NCI-H1436 (cell line): ENCODE measurements at regions not wholly inside any gene's neighbourhood (a gene's known extent, or its start where the extent isn't known, plus 50 kb on each side); places are given as distances from the start of the nearest gene placed in this dataset.

Experiments
- DNase-seq: peaks from one replicate; lab custom pipeline; 2025; lab: John Stamatoyannopoulos, UW

DNA sequence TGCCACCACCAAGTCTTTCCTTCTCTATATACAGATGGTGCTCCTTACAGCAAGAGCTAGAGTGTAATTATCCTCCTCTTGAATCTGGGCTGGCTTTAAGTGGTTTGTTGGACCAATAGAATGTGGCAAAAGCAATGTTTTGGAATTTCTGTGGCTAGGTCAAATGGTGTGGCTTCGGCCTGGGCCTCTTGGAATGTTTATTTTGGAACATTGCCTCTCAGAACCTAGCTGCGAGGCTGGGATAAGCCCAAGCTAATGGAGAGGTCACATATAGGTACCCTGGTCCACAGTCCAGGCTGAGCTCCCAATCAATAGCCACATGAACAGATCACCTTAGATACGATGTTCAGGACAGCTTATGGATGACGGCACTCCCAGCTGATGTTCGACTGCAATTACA lies 556.7 kb downstream of the TYW1 start:
- no peak for DNase-seq

DNA sequence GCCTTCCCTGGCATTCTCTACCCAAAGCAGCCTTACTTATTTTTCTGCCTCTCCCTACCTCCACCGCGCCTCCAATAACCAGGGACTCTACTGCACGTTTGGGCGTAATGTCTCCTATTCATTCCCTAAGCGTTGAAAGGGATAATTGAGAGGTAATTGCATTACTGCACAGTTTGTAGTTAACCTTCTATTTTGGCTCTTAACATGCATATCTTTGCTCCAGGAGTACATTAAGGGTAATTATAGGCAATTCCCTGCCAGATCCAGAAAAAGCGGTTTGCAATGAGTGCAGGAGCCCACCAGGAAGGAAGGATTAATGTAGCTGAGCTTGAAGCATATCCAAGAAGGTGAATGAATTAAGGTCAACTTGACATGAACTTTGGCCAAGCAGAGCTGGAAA lies 558.4 kb downstream of the TYW1 start:
- no peak for DNase-seq

GRCh38 chr7:67564959-67565358 lies 568.3 kb downstream of the TYW1 start:
- no peak for DNase-seq

- no peak for DNase-seq
Measured at GRCh38 chr7:67566101-67566500, 569.5 kb downstream of the TYW1 start.

DNA sequence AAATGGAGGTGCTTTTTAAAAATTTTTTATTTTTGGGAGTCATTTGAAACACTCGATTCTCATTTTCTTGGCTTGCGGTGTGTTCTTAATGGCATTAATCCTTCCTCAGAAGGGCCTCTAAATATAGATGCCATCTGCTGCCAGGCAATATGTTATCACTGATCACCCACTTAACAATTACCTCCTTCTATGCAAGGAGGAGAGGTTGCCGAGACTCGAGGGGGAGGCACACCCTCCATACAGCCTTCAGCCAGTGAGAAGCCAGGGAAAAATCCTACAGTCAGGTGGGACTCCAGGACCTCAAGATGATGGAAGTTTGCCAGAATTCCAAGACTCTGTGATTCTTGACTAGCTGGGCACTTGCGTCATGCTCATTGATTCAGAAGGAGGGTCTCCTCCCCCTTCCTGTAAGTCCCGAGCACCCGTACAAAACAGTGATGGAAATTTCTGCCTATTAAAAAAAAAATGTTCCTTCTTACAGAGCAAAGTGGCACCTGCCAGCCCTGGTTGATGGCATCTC lies 574.5 kb downstream of the TYW1 start:
- no peak for DNase-seq

DNA sequence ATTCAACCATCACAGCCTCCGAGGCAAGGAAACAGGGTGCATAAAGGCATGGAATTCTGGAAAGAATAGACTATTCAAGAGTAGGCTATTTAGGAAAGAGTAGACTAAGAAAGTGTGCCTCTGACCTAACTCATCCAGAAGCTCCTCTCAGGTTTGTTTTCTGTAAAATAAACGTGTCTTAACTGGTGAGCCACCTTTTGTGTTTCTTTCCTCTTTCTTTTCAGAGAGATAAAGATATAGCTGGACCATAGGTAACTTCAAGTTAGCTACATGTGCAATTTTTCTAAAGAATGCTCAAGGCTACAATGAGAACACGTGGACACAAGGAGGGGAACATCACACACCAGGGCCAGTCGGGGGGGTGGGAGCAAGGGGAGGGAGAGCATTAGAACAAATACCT lies 577.0 kb downstream of the TYW1 start:
- DNase-seq = no peak

DNA sequence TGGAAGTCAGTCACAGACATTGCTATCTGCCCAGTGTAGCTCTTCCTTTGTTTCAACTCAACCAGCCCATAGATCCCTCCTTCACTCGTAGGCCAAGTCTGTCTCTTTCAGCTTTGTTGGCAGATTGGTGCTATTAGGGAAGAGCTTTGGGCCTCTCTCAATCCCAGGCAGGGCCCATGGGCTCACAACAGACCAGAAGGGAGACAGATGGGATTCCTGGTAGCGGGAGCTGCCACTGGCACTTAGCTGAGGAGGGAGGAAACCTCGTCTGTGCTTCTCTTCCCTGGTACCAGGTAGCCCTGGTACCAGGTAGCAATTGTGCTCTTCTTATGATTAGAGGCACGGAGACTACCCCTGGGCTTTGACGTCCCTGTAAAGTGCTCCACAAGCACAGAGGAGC lies 592.0 kb downstream of the TYW1 start:
- no peak for DNase-seq

DNA sequence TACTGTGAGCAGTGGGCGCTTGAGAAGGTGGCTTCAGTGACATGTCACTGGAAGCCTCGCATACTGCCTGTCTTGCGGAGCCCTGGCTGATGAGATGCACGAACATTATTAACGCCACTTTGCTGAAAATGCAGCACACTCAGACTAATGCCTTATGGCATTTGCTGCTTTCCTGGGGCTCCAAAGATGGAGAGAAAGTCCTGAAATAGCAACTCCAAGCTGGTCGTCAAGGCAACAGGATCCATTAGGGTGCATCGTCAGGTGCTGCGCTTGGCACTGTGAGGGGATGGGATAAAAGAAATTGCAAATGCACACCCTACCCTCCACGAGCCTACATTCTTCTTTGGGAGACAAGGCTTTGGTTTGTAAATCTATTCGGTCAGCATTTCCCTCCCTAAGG lies 592.5 kb downstream of the TYW1 start:
- DNase-seq = no peak

DNA sequence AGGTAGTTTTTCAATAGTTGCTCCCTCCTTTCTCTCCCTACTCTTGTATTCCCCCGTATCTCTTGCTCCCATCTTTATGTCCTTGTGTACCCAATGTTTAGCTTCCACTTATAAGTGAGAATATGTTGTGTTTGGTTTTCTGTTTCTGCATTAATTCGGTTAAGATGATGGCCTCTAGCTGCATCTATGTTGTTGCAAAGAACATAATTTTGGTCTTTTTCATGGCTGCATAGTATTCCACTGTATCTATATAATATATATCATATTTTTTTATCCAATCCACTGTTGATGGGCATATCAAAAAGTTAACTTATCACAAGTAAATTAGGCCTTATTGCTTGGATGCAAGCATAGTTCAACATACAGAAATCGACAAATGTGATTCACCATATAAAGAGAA lies 594.0 kb downstream of the TYW1 start:
- no peak for DNase-seq

DNA sequence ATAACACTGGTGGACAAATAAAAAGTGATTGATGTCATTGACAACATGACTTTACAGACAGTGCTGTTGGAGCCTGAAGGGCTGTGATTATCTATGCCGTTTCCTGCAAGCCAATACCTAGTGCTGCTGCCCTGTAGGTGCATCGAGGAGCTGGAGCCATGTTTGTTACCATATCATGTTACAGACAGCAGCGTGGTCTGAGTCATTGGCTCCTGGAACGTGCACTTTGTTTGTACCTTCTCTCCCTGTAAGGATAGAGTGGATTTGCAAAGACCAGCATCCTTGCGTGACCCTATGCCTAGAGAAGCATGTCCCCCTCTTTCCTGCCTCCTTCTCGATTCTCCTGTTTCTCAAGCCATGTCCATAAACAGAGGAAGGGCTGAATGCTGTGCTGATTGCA lies 597.2 kb downstream of the TYW1 start:
- DNase-seq = no peak

DNA sequence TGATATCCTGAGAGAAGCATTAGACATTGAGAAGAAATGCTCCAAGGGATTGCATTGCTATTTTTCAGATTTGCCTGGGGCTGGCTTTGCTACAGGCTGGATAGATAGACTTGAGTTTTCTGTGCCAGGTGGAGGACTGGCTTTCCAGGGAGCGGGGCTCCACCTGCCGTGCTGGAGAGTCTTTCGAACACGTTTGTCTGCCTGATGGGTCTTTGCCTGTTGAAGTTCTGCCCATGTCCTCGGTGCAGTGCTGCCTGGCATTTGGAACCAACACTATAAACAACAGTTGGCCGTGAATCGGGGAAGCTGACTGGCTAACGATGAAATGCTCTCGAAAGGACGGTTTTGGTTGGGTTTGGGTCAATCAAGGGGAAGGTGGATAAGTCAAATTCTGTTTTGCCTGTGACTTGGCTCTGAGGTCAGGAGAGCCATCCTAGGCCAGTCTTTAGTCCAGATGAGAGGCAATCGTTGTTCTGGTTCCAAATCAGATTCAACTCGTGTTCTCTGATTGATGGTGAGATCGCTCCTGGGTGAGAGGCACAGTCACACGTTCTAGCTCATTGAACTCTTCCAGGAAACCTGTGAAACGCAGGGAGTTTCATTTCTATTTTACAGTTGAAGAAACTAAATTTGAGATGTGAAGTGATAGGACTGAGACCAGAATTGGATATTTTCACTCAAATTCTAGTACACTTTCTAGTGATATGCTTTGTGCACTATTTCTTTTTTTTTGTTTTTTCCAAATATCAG lies 599.0 kb downstream of the TYW1 start:
- no peak for DNase-seq

DNA sequence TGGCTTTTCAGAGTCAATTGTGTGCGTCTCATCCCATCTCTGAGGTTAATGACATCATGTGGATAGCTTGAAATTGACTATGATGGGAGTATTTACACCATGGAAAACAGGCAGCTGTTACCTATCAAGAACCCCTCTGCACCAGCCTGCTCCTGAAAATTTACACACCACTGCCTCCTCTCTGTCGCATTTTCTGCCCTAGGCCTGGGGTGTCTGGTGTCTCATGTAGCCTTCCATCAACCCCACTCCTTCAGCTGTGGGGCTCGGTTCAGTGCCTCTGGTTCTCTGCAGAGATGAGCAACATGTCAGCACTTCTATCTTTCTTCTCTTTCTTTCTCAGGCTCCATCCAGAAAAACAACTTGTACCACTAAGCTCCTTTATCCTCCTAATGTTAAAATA lies 600.5 kb downstream of the TYW1 start:
- no peak for DNase-seq

GRCh38 chr7:67598469-67598868 lies 601.8 kb downstream of the TYW1 start:
- DNase-seq = no peak

GRCh38 chr7:67599331-67600062 lies 602.9 kb downstream of the TYW1 start:
- DNase-seq = no peak

GRCh38 chr7:67602246-67602887 lies 605.7 kb downstream of the TYW1 start:
- DNase-seq = no peak

- DNase-seq = no peak
Measured at GRCh38 chr7:67604461-67605386, 608.1 kb downstream of the TYW1 start.

DNA sequence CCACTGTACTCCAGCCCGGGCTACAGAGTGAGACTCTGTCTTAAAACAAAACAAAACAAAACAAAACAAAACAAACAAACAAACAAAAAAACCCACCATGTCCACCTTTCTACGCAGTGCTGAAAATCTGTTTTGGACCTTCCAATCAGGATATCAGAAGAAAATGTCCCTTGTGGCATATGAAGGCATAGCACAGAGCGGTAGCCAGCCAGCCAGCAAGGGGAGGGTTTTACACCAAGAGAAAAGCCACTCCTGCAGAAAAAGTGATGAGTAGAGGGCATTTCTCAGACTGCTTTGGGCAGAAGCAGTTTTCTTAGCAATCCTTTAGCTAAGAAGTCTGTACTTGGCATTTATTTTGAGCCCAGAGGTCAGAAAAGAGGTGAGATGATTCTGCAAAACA lies 612.2 kb downstream of the TYW1 start:
- no peak for DNase-seq

DNA sequence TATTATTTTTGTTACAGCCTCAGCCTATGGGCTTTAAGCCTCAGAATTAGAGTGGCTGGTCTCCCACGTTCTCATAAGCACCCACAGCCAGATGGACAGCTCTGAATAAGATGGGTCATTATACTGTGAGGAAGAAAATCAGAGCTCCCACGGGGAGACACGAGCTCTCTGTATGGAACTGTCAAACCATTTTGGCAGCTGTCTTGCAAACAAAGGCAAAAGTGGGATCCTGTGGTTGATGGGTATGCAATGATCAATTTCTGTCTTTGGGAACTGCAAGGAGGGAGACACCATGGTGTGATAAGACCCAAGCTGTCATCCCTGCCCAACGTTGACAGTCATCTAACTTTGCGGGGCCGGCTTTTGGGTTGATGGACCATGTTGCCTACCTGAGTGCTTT lies 614.3 kb downstream of the TYW1 start:
- DNase-seq = no peak

DNA sequence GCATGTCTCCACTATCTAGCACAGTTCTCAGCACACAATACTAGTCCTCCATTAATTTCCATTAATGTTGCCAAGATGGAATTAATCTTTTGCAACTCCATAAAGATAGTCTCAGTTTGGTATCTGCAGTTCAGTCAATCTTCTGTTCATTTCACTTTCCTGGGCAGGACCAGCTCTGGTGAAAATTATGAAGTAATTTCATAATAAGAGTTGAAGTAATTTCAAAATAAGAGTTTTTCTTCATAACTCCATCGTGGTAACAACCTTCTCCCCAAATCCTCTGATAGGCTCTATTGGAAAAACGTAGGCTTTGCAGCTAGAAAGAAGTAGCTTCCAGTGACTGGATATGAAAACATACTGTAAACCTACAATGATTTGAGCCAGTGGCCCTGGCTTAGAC lies 618.2 kb downstream of the TYW1 start:
- DNase-seq = no peak

- no peak for DNase-seq
Measured at GRCh38 chr7:67616517-67616916, 619.9 kb downstream of the TYW1 start.

- DNase-seq = no peak
Measured at GRCh38 chr7:67618556-67619162, 622.0 kb downstream of the TYW1 start.

DNA sequence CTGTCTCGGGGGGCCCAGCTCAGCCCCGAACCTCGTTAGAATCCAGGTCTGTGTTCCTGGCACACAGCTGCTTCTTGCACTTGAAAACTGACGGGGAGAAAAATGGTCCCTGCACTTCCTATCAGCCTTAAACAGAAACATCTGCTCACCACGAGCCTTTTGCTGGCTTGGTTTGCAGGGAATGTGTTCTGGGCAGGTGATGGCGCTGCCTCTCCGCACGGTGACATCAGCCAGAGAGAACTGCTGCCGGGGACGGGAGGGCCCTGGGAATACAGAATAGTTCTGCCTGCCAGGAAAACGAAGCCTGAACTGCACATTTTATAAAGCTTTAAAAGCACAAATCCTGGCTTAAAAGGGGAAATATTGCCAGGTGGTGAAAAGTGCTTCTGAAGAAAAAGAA lies 622.5 kb downstream of the TYW1 start:
- no peak for DNase-seq
